ENCODE measurements at regions not wholly inside any gene's neighbourhood (a gene's known extent, or its start where the extent isn't known, plus 50 kb on each side); places are given as distances from the start of the nearest gene placed in this dataset.

DNA sequence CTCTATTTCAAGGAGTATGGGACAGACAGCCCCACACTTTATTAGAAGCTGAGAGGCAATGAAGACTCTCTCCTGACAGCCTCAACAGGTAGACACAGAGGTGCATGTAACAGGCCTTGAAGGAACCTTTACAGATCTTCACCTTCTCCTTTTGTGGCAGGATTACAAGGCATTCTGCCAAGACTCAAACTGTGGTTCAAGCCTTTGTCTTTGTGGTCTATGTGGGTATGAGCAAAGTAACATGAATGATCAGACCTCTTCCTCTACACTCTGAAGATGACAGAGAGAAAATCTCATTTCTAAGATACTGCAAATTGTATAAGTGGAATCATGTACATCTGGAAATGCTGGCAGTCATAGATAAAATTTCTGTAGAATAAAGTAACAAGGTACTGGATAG is 346.9 kb downstream of the CDH9 start:
- ATAC-seq: no peak
- intact Hi-C loops (cut with DNase I, micrococcal nuclease): no loop called here

DNA sequence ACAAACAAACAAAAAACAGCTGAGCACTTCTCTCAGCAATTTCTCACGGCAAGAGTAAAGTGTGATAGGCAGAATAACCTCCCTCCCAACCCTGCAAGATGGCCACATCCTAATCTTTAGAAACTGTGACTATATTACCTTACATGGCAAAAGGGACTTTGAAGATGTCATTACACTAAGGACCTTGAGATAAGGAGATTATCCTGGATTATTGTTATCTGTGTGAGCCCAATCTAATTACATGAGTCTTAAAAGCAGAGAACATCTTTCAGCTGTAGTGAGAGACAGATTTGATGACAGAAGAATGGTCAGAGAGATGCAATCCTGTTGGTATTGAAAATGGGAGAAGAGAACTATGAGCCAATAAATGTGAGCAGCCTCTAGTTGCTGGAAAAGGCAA is 347.9 kb downstream of the CDH9 start:
- ATAC-seq (no peak), DNase-seq (no peak)
- intact Hi-C loops (cut with DNase I, micrococcal nuclease): no loop called here

More for the DNA sequence above, 346.9 kb downstream of the CDH9 start:
- DNase-seq: no peak

DNA sequence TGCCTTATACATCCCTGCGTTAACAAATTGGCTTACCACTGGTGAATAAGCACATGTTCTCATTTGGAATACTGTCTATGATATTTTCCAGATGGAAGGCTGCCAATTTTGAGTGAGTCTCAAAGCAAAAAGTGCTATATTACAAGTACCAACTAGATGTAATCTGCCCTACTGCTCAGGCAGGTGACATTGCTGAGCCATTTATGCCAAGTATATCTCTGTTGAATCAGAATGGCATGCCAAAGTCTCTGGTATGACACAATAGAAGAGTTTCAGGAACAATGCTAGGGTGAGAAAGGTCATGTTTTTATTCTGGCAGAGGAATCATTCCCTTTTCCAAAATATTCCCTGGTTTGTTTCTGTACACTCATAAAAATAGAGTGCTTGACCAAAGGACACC is 356.5 kb downstream of the CDH9 start:
- intact Hi-C loops (cut with DNase I, micrococcal nuclease): no loop called here
- ATAC-seq (no peak), DNase-seq (no peak)

DNA sequence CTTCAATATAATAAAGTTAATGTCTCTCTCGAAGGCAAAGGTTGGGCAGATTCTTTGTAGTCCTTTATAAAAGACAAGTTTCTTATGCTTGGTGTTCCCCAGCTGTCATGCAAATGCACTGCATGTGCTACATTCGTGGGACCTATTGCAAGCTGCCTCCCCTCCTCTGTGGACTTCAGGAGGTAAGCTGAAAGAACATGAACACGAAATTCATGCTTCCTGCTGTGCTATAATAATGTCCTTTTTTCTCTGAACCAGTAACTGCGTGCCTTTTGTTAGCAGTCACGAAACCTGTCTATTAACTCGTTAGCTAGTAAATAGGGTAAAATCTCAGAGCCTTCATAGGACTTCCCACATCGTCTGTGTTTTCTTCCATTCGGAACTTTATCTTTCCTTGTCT is 363.5 kb downstream of the CDH9 start:
- ATAC-seq (no peak), DNase-seq (no peak)
- intact Hi-C loops (cut with DNase I, micrococcal nuclease): no loop called here

DNA sequence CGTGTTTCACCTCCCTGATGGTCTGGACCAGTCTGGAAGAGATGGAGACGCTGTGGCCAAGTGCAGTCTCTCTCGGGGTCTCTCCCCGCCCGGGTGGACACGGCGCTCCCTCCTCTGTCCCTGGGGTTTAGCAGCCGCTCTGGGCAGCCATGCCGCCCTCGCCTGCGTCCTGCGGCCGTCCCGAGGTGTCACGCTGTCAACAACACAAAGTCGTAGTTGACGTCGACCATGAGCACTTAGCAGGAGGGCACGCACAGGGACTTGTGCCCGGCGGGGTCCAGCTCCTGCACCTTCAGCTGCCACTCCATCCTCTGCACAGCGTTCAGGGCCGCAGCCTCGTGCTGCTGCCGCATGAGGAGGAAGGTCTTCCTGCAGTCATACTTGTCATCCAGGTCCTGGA is 368.9 kb downstream of the CDH9 start:
- DNase-seq (no peak), ATAC-seq (no peak)
- intact Hi-C loops (cut with DNase I, micrococcal nuclease): no loop called here

DNA sequence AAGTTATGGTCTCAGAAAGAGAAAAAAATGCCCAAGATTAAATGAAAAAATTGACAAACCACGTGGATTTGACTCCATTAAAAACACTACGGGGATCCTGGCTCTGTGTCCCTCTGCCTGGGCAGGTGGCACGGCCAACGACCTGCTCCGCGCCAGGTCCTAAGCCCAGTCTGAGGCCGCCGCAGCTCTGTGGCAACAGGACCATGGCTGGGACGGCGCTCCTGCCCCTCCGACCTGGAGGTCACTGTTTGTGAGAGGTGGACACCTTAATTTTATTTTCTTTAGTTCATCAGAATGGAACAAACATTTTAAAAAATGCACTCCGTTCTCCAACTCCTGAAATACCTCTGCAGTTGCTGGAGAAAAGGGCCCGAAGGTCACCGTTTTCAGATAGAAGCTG is 369.4 kb downstream of the CDH9 start:
- DNase-seq (no peak), ATAC-seq (no peak)
- intact Hi-C loops (cut with DNase I, micrococcal nuclease): no loop called here

DNA sequence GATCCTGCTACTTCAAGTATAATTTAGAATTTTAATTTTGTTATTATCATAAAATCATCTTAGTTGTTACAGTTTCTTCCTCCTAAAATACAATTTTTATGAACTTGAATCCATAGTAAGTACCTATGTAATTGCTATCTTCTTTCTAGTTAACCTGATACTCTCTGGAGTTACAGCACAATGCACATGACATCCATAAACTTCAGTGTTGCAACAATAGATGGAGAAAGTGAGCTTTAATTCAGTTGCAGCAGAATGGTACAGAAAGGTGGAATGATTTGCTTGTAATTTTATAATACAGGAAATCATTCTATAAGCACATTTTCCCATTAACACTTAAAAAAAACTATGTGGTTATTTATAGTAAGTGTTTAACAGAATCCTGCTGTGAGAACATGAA is 372.0 kb downstream of the CDH9 start:
- intact Hi-C loops (cut with DNase I, micrococcal nuclease): no loop called here
- ATAC-seq (no peak), DNase-seq (no peak)

DNA sequence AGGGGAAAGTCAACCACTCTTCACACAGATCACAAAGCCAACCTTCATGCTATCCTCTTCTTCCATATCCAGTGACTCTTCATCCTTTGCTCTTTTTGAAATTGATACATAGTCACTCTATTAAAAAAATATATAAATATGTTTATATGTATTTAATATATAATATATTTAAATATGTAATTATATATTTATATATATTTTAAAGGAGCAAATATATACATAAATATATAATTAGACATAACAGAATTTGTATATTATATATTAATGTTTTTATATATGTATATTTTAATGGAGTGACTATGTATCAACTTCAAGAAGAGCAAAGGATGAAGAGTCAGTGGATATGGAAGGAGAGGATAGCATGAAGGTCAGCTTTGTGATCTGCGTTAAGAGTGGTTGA is 374.9 kb downstream of the CDH9 start:
- intact Hi-C loops (cut with DNase I, micrococcal nuclease): no loop called here
- ATAC-seq: no peak
- no peak for DNase-seq

DNA sequence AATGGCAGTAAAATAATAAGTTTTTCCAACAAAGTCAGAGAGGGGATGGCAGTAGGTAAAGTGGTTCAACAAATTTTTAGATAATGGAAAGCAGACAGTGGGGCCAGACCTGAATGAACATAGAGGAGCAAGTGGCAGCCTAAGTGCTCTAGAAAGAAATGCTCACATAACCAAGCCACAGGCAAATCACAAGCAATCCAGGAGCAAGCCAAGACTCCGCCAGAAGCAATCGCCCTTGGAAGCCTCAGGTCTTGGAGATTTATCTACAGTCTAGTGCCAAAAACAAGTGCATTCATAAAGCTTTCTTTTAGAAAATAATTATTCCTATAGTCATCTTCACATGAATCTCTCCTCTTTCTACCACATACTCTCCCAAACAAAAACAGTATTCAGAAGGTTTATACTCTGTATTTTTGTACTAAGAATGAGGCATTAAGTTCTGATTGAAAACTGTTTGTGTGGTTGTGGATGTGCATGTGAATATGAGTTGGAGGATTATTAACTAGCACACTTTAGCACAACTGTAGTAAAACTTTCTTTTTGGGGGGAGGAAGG is 375.5 kb downstream of the CDH9 start:
- DNase-seq (no peak), ATAC-seq (no peak)
- intact Hi-C loops (cut with DNase I, micrococcal nuclease): no loop called here

DNA sequence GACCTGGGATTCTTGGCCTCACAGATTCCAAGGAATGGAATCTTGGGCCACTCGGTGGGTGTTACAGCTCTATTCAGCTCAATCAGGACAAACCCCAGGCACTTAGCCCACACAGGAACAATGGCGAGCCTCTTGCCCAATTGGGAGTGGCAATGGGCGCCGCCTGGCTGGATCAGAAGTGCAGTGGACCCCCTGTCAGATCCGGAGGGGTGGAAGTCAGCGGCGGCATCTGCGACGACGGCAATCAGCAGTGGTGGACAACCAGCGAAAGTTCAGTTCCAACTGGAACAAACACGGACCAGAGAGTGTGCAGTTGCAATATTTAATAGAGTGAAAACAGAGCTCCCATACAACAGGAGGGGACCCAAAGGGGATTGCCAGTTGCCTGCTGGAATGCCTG is 378.3 kb downstream of the CDH9 start:
- no peak for DNase-seq
- ATAC-seq: no peak
- intact Hi-C loops (cut with DNase I, micrococcal nuclease): no loop called here

DNA sequence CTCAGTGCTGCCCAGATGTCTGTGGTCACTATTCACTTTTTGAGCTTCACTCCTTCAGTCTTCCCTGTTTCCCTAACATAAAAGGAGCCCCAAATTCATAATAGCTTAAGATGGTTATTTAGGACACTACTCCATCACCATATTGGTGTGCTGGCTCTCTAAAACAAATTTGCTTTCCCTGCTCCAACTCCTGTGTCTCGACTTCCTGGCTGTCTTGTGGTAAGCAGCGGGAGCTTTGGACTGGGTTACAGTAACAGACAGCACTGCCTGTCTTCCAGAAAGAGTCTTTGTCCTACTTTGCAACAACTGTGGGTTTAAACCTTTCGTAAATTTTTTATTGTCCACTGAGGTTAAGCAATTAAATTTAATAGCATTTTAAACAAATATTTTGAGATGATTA is 389.4 kb downstream of the CDH9 start:
- ATAC-seq (no peak), DNase-seq (no peak)
- intact Hi-C loops (cut with DNase I, micrococcal nuclease): no loop called here

DNA sequence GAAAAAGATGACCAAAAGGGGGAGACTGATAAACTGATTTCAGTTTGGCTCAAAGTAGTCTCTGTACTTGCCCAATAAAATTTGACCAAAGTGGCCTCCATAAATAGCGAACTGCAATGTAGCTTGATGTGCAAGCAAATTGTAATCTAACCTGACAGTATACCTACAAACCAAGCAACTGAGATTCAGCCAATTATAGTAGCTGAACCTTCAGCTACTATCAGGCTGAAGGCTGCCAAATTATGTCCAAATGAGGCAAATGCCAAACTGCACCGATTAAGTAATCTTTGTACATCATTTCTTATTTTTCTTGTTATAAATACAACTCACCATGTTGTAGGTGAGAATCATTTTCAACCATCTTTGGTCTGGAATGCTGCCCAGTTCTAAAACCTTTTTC is 390.6 kb downstream of the CDH9 start:
- intact Hi-C loops (cut with DNase I, micrococcal nuclease): no loop called here
- no peak for DNase-seq
- ATAC-seq: no peak

DNA sequence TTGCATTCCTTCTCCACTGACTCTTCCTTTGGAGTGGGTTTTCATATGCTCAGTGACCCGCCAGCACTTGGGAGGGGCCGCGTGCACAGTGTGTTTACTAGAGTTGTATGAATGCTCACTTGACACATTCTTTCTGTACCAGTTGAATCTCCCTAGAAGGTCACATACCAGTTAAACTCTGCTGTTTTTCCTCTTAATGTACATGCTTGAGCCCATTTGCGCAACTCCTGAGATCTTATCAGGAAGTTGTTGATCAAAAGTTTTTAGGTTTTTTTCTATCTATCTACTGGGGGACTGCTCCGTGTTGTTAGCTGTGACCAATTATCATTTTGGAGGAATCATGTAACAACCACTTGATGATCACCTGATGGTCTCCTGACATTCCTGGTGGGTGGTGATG is 392.7 kb downstream of the CDH9 start:
- intact Hi-C loops (cut with DNase I, micrococcal nuclease): no loop called here
- no peak for ATAC-seq
- no peak for DNase-seq

DNA sequence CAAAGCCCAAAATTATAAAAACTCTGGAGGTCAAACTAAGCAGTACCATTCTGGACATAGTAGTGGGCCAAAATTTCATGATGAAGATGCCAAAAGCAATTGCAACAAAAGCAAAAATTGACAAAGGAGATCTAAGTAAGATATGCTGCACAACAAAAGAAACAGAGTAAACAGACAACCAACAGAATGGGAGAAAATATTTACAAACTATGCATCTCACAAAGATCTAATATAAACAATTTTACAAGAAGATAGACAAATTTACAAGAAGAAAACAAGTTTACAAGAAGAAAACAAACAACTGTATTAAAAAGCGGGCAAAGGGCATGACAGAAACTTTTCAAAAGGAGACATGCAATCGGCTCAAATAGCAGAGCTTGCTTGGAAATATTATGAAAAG is 396.9 kb downstream of the CDH9 start:
- intact Hi-C loops (cut with DNase I, micrococcal nuclease): no loop called here
- ATAC-seq (no peak), DNase-seq (no peak)

DNA sequence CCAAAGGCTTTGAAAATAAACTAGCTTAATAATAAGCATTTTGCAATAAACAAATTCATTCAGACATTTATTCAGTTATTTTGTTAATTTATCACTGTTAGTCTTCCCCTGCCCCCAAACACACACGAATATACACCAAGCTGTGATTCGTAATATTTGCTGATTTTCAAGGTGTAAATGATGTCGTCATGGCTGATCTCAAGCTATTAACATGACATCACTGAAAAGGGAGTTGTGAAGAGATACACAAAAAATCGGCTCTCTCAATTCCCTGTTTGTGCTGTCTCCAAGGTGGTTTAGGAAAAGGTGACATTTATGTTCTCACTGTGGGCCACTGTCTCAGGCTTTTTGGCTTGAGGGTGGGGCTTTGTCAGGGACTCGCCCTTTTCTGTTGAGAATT is 413.3 kb downstream of the CDH9 start:
- intact Hi-C loops (cut with DNase I, micrococcal nuclease): no loop called here
- DNase-seq: no peak
- ATAC-seq: no peak

DNA sequence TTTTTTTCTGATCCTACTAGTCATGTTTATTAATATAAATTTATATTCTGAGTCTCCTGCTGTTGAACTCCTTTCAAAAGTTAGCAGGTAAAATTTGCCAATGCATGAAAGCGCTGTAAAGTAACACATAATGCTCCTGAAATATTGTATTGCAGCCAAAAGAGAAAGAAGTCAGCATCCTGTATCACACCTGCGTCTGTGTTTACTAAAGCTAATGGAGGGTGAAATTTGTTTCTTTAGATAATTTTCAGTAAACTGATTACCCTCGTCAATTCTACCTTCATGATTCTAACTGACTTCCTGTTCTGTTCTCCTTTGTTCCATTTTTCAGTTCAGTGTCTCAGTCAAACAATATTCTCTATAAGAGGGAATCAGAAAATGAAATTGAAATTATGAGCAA is 415.4 kb downstream of the CDH9 start:
- intact Hi-C loops (cut with DNase I, micrococcal nuclease): no loop called here
- ATAC-seq (no peak), DNase-seq (no peak)

DNA sequence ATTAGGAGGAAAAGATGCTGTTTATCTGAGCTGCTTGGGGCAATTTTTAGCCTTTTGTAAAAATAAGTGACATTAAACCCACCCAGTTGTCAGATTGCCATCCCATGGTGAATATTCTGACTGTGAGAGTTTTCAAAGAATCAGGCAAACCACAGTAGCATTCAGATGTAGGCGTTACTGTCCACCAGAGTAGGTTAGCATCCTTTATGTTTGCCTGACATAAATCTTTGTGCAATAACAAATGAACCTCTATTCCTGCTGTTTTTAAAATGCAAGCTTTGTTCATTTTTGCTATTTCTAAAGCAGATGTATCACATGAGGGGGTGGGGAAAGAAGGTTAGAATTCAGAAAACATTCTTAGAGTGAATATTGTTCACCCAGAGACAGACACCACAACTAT is 427.8 kb downstream of the CDH9 start:
- no peak for ATAC-seq
- intact Hi-C loops (cut with DNase I, micrococcal nuclease): no loop called here
- DNase-seq: no peak

DNA sequence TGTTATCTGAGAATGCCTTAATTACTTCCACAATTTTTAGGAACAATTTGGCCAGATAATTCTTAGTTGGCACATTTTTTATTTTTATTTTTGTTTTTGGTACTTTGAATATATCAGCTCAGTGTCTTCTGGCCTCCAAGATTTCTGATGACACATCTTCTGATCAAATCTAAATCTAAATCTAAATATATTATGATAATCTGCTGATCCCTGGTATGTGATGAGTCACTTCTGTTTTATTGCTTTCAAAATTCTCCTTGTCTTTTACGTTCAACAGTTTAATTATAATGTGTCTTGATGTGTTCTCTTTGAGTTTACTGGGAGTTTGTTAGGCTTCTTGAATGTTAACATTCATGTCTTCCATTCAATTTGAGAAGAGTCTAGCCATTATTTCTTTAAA is 436.8 kb downstream of the CDH9 start:
- ATAC-seq (no peak), DNase-seq (no peak)
- intact Hi-C loops (cut with DNase I, micrococcal nuclease): no loop called here

DNA sequence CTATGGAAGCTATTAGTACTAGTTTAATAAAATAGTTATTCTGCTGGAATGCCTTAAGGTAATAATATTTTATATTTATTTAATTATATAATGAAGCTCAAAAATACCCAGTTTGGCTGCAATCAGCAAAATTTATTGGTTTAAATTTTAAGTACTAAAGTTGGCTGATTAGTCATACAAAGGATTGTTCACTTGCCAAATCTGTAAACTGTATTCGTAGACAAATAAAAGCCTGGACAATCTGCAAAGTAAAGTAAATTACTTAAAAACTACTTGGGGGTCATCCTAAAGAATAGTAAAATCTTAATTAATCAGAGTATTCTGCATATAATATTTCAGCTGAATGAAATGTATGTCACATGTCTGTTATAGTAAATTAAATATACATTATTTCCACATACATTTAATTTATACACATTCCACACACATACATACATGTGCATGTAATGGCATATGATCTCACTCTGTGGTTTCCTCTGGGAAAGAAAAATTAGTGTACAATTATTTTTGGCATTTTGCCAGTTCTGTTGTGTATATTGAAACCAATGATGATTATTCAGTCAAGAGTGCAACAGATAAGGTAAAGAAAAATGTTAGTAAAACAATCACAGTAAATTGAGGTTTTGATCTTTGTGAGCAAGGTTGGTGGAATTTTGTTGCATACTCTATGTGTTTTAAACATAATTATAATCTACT is 455.9 kb downstream of the CDH9 start:
- no peak for ATAC-seq
- DNase-seq: no peak
- intact Hi-C loops (cut with DNase I, micrococcal nuclease): no loop called here

DNA sequence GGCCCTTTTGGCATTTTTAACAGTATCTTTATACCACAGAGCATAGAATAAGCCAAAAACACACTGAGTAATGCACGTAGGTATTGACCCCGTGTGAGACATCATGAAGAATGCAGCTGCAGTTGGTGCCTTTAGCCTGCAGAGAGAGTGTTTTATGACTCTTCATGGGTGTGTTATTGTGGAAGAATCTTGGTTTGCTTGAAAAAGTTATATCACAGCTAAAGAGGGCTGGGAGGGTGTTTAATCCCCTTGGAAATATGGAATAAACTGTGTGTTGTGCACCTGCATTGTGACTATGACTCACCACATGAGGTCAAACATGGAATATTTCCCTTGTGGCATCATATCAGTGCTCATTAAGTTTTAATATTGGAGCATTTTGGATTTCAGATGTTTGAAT is 458.7 kb downstream of the CDH9 start:
- intact Hi-C loops (cut with DNase I, micrococcal nuclease): no loop called here
- DNase-seq (no peak), ATAC-seq (no peak)

DNA sequence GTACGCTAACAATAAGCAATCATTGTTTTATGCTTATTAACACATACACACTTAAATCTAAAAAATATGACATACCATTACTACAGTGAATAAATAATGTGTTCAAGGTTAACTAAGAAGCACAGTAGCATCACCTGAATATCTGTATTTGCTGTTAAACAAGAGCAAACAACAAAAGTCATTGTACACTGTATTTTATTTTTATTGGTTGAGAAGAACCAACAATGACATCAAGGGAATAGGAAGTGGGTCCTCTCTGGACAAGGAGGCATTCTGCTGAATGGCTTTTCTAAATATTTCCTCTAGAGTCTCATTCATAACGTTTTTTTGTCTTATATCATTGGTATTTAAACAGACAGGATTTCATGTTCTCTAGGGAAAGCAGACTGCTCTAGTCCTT is 460.4 kb downstream of the CDH9 start:
- ATAC-seq: no peak

More for the DNA sequence above, 460.4 kb downstream of the CDH9 start:
- no peak for DNase-seq
- intact Hi-C loops (cut with DNase I, micrococcal nuclease): no loop called here
